NCI-H748 (cell line): ENCODE measurements at regions not wholly inside any gene's neighbourhood (a gene's known extent, or its start where the extent isn't known, plus 50 kb on each side); places are given as distances from the start of the nearest gene placed in this dataset.

ENCODE experiments used
- DNase-seq: peaks from one replicate; lab custom pipeline; 2025; ENCODE audit not compliant: unreplicated experiment; lab: John Stamatoyannopoulos, UW

DNA sequence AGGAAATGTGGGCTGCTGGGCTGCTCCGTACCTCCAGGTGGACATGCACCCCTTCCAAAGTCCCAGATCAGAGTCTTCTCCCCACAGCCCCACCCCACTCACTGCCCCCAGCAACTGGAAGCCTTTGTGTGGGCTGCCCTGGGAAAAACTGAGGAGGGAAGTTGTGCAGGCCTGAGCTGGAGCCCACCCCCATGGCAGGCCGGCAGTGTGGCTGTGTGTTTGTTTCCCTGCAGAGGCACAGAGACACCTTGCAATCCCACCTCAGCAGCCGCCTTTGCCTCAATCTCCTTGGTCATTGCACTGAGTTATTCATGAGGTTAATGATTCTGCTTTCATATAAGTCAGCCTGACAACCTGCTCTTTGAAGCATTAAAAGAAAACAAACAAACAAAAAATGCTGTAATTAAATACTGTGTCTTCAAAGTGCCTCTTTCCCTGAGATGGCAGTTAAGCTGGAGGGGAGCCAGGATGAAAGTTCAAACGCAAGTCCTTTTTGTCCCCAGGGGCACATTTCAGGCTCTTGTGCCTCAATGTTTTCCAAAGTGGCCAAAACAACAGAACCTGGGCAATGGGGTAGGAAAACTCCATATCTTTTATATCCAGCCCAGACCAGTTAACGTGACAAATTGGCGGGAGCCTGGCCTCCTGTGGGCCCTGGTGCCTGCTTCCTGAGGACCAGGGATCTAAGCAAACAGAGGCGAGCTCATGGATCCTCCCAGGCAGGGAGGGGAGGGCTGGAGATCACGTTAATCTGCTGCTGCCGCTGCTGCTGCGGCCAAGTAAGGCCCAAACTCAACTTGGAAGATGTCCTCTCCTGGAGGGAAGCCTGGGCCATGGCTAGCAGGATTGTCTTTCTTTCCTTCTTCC lies 51.9 kb upstream of the TSPAN11 start:
- DNase-seq = peak; percentile 73

DNA sequence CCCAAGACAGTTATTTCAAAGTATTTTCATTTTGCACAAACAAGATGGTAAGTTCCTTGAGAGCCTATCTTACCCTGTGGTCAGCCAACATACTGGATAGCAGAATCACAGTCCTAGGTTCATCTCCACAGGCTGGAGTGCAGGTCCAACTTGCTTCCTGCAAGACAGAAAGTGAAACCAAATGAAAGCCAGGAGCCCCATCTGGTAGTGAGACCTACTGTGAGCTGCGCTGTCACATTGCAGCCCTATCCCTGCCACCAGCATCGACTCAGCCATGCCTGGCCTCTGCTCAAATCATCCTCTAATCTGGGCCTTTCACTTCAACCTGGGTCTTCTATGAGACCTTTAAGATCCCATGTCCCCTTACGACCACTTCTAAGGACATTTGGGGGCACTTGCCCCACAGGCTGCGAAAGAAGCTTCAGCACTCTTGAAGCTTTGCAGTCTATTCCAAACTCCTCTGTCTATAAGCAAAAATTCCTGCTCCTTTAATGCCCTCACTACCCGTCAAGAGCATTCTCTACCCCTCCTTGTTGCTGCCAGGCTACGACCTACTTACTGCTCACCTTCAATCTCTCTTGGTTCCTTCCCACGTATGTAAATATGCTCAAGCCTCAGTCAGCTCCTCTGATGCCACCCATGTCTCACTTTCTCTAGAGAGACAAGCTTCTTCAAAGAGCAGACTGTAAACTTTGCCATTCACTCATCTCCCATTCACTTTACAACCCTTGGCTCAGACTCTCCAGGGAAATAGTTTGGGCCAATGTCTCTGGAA lies 55.9 kb upstream of the TSPAN11 start:
- DNase-seq = no peak

DNA sequence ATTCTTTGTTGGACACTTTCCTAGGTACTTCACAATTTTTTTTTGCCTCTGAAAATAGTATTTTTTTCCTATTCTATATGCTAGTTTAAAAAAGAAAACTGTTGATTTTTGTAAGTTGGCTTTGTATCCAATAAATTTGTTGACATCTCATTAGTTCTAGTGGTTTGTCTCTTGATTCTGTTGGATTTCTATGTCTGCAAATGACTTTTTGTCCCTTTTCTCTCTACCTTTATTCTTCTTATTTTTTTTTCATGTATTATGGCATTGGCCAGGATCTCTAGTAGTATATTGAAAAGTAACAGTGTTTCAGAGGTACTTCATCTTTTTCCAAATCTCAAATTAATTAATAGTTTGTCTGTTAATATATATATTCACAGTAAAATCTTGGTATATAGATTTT lies 59.1 kb upstream of the TSPAN11 start:
- no peak for DNase-seq

DNA sequence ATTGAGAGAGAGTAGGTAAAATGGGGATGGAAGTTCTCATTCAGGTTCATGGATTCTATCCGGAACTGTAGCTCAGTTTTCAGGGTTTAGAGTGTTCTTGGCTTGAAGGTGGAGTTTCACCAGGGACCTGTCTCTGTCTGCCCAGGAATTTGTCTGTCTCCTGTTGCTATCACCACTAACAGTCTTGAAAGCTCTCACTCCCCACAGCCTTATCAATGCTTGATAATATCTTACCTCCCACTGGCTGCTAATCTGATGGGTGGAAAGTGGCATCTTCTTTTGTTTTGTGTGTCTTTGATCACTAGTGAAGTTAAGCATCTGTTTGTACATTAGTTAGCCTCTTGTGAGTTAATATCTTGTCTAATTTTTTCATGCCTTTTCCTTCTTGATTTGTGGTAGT lies 60.3 kb upstream of the TSPAN11 start:
- DNase-seq = no peak

DNA sequence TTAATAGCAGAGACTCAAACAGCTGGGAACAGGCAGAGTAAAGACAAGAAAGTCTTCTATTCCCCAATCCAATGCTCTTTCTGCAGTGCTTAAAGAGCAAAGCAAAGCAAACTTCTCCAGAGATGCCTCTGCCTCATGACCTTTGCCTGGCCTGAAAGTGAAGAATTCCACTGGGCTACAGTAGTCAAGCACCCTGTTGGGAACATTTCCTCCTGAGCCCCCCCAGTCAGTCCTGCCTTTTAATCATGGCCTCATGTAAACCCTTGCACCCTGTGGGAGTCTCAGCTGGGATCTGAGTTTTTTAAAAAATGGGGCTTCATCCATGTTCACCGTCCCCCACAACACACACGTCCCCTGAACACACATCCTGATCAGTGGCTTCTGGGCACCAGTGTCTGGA lies 62.7 kb upstream of the TSPAN11 start:
- DNase-seq = no peak

DNA sequence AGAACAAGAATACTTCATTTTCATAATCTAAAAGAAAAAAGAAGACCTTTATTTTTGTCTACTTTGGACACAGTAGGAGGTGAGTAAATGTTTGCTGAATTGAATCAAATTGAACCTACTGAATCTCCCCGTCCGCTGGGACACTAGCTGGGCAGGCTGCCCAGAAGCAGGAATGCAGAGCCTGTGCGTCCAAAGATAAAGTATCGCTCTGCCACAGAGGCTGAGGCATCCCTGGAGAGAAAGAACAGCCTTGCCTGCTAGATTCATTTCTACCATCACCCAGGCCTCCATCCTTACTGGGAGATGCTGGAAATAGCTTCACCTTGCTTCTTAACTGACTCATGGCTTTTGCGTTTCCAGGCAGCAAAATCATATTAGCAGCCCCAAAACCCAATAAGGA lies 64.1 kb upstream of the TSPAN11 start:
- DNase-seq = no peak

DNA sequence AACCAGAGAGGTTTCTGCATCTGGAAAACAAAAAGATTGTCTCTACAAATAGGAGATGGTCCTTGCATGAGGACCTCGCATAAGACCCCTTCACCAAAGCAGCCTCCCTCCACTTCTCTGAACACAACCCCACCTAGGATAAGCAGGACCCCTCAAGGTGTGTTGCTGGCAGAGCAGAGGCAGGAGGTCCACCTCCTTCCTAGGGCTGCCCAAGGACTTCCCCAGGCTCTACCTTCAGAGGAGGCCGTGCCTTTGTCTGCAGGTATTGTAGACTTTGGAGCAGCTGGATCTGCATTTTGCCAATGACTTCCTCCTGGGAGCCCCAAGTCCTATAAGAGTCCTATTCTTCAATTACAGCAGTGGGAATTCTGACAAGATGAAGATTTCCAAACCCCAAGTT lies 67.3 kb upstream of the TSPAN11 start:
- no peak for DNase-seq

DNA sequence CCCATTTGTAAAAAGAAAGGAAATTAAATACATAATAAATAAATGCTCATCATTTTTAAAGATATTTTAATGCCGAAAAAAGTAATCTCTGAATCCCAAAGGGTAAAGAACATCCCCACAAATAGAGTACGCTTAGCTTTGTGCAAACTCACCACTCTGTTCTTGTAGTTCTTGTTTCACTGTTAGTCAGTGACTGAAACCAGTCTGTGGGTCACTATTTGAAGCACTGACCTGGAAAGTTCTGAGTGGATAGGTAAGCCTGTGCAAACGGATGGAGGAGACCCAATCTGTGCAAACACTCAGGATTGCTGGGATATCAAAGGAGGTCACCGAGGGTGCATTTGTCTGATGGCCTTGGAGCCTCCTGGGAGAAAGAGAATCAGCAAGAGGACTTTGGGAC lies 68.1 kb upstream of the TSPAN11 start:
- DNase-seq = no peak

DNA sequence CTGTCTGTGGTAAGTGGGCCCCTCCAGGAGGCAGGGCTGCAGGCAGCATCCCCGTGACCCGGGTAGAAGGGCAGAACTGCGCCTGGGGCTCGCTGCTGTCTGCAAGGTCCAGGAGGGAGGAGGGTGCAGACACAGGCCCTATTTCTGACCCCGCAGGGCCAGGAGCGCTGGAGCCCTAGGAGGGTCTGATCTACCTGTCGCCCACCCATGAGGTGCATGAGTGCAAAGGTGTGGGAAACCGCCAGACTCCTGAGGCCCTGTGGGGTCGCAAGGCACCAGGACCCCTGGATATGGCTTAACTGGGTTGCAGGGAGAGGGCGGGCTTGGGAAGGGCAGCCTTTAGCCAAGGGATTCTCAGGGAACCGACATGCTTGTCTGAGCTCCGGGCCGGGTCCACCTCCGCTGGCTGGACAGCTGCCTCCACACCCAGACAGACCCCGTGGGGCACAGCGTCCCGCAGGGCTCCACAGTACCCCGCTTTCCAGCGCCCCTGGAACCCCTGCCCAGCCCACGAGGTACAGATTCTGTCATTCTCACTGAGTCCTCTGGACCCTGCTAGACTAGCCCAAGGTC lies 72.9 kb upstream of the TSPAN11 start:
- DNase-seq = no peak

DNA sequence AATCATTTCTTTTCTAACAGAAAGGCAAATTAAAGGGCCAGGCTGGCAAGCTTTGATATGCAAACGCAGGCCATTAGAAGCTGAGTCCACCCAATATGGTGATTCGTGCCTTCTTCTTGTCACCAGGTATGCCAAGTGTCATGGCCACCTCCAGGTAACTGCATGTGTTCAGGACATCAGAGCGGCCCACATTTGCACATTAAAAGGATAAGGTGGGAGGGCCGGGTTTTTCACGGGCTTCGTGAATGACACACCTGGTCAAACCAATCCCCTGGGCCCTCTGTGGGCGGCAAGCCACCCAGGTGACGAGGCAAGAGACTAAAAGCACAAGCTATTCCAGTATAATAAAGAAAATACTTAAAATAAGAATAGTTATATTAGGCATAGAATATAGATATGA lies 75.9 kb upstream of the TSPAN11 start:
- no peak for DNase-seq

DNA sequence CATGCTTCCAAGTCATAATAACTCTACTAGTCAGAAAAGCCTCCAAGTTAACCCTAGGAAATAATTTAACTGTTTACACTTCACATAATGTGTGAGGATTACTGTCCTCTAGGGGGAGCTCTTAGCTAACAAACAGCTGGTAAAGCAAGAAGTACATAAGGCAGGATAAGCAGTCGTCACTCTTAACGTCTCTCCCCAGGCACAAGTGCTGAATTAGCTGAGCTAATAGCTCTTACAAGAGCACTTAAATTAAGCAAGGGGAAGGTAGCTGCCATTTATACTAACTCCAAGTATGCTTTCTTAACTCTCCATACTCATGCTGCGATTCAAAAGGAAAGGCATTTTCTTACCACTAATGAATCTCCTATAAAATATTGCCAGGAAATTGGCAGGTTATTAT lies 79.3 kb upstream of the TSPAN11 start:
- DNase-seq = peak; percentile 69

DNA sequence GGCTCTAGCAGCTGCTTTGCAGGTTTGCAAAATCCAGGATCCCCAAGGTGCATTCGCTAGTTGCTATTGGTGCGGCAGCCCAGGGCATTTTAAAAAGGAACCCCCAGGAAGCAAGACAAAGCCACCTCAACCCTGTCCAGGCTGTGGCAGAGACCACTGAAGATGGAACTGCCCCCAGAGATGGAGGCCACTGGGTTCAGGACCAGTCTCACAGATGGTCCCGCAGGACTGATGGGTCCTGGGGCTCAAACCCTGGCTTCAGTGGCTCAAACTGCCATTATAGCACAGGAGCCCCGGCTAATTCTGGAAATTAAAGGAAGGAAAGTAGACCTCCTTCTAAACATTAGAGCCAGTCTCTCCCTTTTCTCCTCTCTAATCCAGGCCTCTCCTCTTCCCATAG lies 79.8 kb upstream of the TSPAN11 start:
- DNase-seq = no peak

DNA sequence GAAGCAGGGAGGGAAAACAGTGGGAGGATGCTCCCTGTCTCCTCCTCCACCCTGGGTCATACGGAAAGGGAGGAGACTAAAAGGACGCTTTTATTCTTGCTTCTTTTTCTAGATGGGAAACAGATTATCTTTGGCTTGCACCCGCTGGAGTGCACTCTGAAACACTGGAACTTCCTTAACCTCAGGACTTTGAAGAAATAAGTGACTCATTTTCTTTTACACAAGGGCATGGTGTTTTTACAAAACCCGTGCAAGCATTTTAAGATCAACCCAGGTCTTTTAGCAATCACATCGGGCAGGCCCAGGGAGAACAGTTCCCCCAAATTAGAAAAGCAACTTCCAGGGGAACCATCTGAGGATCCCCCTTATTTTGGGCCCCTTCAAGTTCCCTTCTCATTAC lies 80.9 kb upstream of the TSPAN11 start:
- DNase-seq = no peak

DNA sequence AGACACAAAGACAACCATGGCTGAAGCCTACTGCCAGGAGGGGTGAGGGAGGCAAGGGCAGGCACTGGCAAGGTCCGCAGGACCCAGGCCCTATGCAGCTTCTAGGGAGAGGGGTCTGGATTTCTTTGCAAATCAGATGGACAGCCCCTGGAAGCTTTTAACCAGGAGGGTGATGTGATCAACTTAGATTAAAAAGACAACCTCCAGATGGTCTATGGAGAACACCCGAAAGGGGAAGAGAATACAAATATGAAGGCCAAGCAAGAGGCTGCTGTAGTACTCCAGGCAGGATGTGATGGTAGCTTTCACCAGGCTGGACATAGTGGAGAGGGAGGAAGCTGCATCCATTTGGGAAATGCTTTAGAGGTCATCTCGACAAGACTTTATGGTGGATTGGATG lies 83.3 kb upstream of the TSPAN11 start:
- no peak for DNase-seq

DNA sequence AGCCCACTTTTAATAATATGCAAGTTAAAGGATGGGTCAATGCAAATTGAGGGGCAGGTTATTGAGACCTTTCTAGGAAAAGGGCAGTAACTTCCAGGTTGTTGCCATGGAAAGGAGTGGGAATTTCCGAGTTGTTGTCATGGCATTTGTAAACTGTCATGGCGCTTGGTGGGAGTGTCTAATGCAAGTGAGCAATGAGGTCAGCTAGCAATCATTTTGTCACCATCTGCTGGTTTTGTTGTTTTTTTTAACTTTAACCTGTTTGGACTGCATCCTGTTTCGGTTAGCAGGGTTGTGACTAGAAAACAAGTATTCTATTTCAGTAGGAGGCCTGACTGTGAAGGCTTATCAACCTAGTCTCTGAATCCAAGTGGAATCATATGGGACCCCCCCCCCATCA lies 85.8 kb upstream of the TSPAN11 start:
- DNase-seq = no peak

DNA sequence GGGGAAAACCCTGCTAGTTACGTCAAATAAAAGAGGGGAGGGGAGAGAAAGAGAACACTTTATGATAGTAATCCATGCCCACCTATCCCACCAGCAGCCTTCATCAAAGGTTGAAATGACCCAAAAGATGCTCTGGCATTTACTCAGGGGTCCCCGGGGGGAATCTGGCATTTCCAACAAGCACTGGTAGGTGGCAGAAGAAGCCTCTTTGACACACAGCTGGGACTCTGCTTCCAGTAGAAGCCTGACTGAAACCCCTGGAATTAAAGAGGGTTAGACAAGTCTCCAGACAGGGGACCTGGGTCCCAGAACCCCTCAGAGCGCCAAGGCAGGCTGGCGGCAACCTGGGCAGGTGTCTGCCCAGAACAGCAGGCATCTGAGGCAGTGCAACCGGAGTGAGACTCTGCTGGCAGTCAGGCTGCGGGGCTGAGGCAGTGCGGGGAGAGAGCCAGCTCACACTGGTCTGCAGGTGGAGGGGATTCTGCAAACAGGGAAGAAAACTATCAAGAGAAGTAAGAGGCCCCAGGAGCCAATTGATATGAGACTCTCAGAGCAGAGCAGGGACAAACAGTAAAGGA lies 85.0 kb upstream of the CAPRIN2 start:
- DNase-seq = no peak

DNA sequence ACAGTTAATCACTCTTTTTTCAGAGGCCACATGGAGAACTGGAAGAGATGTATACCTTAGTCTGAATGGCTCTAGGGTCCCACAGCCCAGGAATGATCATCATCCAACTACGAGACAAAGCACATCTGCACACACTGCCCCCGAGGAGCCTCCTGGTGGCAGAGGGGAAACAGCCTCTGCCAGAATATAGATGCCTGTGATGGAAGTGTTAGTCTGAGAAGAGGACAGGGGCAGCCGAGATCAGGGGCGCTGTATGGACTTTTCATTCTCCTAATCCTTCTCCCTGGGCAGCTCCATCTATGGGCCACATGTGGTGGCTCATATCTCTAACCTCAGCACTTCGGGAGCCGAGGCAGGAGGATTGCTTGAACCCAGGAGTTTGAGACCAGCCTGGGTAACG lies 82.8 kb upstream of the CAPRIN2 start:
- no peak for DNase-seq

DNA sequence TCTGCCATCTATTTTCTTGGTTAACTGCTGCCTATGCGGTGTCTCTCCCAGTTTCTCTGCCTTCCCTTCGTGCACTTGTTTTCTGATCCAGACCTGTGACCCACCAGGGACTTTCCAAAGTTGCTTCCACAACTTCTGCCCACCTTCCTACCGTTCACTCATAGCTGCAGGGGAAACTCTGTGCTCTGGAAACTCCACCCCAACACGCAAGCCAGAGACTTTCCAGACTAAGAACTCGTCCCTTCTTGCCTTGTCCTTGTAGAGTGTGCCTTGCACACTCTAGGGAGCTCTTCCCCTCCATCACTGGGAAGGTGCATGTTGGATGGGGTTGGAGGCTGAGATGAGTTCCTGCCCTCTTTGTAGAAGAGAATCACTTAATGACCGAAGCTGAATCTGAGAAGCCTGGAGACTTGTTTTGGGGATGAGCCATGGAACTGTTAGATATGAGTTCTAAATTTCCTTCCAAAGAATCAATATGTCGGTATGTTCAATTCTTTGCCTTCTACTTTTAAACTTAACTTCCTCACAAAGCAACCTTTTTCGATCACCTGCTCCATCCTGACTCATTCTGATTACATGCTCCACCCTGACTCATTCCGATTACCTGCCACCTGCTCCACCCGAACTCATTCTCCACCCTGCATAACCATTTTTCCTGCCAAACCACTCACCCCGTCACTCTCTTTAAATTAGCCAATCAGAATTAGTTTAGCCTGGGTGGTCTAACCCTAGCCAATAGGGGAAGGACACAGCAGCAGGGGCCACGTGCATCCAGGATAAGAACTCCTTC lies 82.1 kb upstream of the CAPRIN2 start:
- DNase-seq = peak; percentile 8

DNA sequence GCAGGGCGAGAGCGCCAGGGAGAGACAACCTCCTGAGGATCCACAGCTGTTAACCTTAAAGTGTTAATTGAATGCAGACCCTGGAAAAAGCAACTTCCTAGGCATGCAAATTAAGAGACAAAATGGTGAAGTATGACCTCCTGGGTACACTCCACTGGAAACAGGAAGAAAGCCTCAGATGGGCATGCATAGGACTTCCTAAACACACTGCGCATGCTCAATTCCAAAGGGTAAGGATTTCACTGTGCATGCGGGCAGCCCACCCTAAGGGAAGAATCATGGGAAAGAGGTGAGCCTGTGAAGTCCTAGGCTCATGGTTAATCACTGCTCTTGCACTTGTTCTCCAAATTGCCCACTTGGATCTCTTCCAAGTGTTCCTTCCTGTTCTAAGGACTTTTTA lies 80.5 kb upstream of the CAPRIN2 start:
- no peak for DNase-seq

DNA sequence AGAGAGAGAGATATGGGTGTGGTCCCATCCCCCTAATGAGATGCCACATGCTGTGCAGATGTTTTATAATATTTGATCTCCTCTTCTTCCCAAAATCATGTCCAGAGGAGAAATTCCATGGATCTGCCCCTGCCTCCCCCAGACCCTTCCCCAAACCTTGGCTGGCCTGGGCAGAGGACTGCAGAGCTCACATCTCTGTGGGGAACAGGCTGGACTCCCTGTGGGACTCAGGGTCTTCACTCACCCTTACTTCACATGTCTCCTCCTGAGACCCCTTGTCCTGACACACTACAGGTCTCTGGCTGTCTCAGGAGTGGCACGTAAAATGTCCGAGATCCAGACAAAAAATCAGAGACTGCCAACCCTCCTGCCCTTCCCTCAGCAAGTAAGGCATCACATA lies 76.0 kb upstream of the CAPRIN2 start:
- no peak for DNase-seq

DNA sequence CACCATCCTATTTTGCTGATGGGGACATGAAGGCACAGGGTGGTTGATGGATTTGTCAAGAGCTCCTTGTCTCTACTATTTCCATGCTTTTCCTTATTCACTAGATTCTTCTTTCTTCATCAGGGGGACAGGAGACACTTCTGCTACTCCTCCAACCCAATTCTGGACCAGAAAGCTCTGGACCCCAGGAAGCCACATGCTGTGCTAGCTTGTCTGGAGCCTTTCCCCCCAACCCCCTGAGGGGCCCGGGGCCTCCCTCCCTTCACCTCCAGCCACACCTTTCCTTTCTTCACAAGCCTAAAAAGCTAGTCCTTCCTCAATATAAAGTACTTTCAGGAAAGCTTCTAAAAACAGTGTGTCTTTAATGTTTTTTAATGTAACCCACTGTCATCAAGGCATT lies 75.1 kb upstream of the CAPRIN2 start:
- no peak for DNase-seq
